ENCODE measurements at regions not wholly inside any gene's neighbourhood (a gene's known extent, or its start where the extent isn't known, plus 50 kb on each side); places are given as distances from the start of the nearest gene placed in this dataset.

- Mint-ChIP-seq H3K4me1 (no peaks in the 10 kb centered on the region), H3K27me3 (no peaks in the 10 kb centered on the region), H3K4me3 (no peak overlapping the region), H3K36me3 (no peaks in the 10 kb centered on the region), H3K27ac (no peak overlapping the region), H3K9me3 (no peaks in the 10 kb centered on the region)
- CTCF ChIA-PET: no interaction called here
- no peak for DNase-seq
Measured at GRCh38 chr1:99531578-99532275, 114.2 kb upstream of the PALMD start.

GRCh38 chr1:99532276-99532580 lies 113.7 kb upstream of the PALMD start:
- Mint-ChIP-seq H3K4me1 (no peaks in the 10 kb centered on the region), H3K4me3 (no peak overlapping the region), H3K36me3 (no peaks in the 10 kb centered on the region), H3K9me3 (no peaks in the 10 kb centered on the region), H3K27me3 (no peaks in the 10 kb centered on the region), H3K27ac (no peak overlapping the region)
- DNase-seq: no peak
- CTCF ChIA-PET: no interaction called here

GRCh38 chr1:99533909-99534637 lies 111.8 kb upstream of the PALMD start:
- CTCF ChIA-PET: no interaction called here
- no peaks in the 10 kb centered on the region for H3K9me3 Mint-ChIP-seq
- no peaks in the 10 kb centered on the region for H3K27me3 Mint-ChIP-seq
- H3K4me3 Mint-ChIP-seq: no peak overlapping the region
- no peak overlapping the region for H3K27ac Mint-ChIP-seq
- no peaks in the 10 kb centered on the region for H3K36me3 Mint-ChIP-seq
- DNase-seq: no peak
- no peaks in the 10 kb centered on the region for H3K4me1 Mint-ChIP-seq

- no peaks in the 10 kb centered on the region for H3K4me1 Mint-ChIP-seq
- CTCF ChIA-PET: no interaction called here
- H3K4me3 Mint-ChIP-seq: no peak overlapping the region
- H3K9me3 Mint-ChIP-seq: no peaks in the 10 kb centered on the region
- H3K27me3 Mint-ChIP-seq: no peaks in the 10 kb centered on the region
- no peaks in the 10 kb centered on the region for H3K36me3 Mint-ChIP-seq
- no peak for DNase-seq
- no peak overlapping the region for H3K27ac Mint-ChIP-seq
Measured at GRCh38 chr1:99534638-99534930, 111.3 kb upstream of the PALMD start.

- no peak overlapping the region for H3K27ac Mint-ChIP-seq
- H3K27me3 Mint-ChIP-seq: no peaks in the 10 kb centered on the region
- CTCF ChIA-PET: interaction anchor here (0.7 kb wide), 1 partner anchor 20 kb away, joined by 3 read pairs; no protein-coding TSS in a partner anchor
- no peaks in the 10 kb centered on the region for H3K4me1 Mint-ChIP-seq
- no peak overlapping the region for H3K4me3 Mint-ChIP-seq
- no peaks in the 10 kb centered on the region for H3K36me3 Mint-ChIP-seq
- no peak for DNase-seq
- H3K9me3 Mint-ChIP-seq: no peaks in the 10 kb centered on the region
Measured at GRCh38 chr1:99535470-99536164, 110.3 kb upstream of the PALMD start.

- no peak for DNase-seq
- Mint-ChIP-seq H3K4me1 (no peaks in the 10 kb centered on the region), H3K36me3 (no peaks in the 10 kb centered on the region), H3K9me3 (no peaks in the 10 kb centered on the region), H3K27ac (no peak overlapping the region), H3K4me3 (no peak overlapping the region), H3K27me3 (no peaks in the 10 kb centered on the region)
- CTCF ChIA-PET: no interaction called here
Measured at GRCh38 chr1:99537886-99538617, 107.9 kb upstream of the PALMD start.

- Mint-ChIP-seq H3K4me1 (no peaks in the 10 kb centered on the region), H3K27me3 (no peaks in the 10 kb centered on the region), H3K36me3 (no peaks in the 10 kb centered on the region), H3K27ac (no peak overlapping the region), H3K9me3 (no peaks in the 10 kb centered on the region), H3K4me3 (no peak overlapping the region)
- CTCF ChIA-PET: no interaction called here
- DNase-seq: no peak
Measured at GRCh38 chr1:99538618-99538956, 107.3 kb upstream of the PALMD start.

GRCh38 chr1:99539131-99539530 lies 106.8 kb upstream of the PALMD start:
- no peak for DNase-seq
- Mint-ChIP-seq H3K36me3 (no peaks in the 10 kb centered on the region), H3K9me3 (no peaks in the 10 kb centered on the region)

GRCh38 chr1:99540744-99541143 lies 105.2 kb upstream of the PALMD start:
- CTCF ChIA-PET: no interaction called here
- Mint-ChIP-seq H3K27ac (no peak overlapping the region), H3K36me3 (no peaks in the 10 kb centered on the region), H3K4me1 (no peaks in the 10 kb centered on the region), H3K9me3 (no peaks in the 10 kb centered on the region), H3K27me3 (no peaks in the 10 kb centered on the region), H3K4me3 (no peak overlapping the region)
- DNase-seq: no peak

More at GRCh38 chr1:99539131-99539530, 106.8 kb upstream of the PALMD start:
- Mint-ChIP-seq H3K4me1 (no peaks in the 10 kb centered on the region), H3K27me3 (no peaks in the 10 kb centered on the region), H3K27ac (no peak overlapping the region), H3K4me3 (no peak overlapping the region)
- CTCF ChIA-PET: interaction anchor here (0.6 kb wide), 1 partner anchor 88 kb away, joined by 4 read pairs; no protein-coding TSS in a partner anchor

GRCh38 chr1:99544328-99544727 lies 101.6 kb upstream of the PALMD start:
- H3K4me1 Mint-ChIP-seq: no peaks in the 10 kb centered on the region
- DNase-seq: no peak
- CTCF ChIA-PET: no interaction called here
- H3K27me3 Mint-ChIP-seq: no peaks in the 10 kb centered on the region
- no peaks in the 10 kb centered on the region for H3K36me3 Mint-ChIP-seq
- no peak overlapping the region for H3K27ac Mint-ChIP-seq
- no peak overlapping the region for H3K4me3 Mint-ChIP-seq
- H3K9me3 Mint-ChIP-seq: no peaks in the 10 kb centered on the region

- no peak for DNase-seq
- no peaks in the 10 kb centered on the region for H3K9me3 Mint-ChIP-seq
- H3K27ac Mint-ChIP-seq: no peak overlapping the region
- no peaks in the 10 kb centered on the region for H3K4me1 Mint-ChIP-seq
- H3K27me3 Mint-ChIP-seq: no peaks in the 10 kb centered on the region
- CTCF ChIA-PET: no interaction called here
- H3K4me3 Mint-ChIP-seq: no peak overlapping the region
- H3K36me3 Mint-ChIP-seq: no peaks in the 10 kb centered on the region
Measured at GRCh38 chr1:99546432-99547416, 99.2 kb upstream of the PALMD start.

- no peak overlapping the region for H3K27ac Mint-ChIP-seq
- no peak overlapping the region for H3K4me3 Mint-ChIP-seq
- CTCF ChIA-PET: no interaction called here
- no peaks in the 10 kb centered on the region for H3K27me3 Mint-ChIP-seq
- H3K4me1 Mint-ChIP-seq: no peaks in the 10 kb centered on the region
- H3K9me3 Mint-ChIP-seq: no peaks in the 10 kb centered on the region
- no peaks in the 10 kb centered on the region for H3K36me3 Mint-ChIP-seq
- no peak for DNase-seq
Measured at GRCh38 chr1:99548943-99549605, 96.8 kb upstream of the PALMD start.

- CTCF ChIA-PET: no interaction called here
- Mint-ChIP-seq H3K4me3 (no peak overlapping the region), H3K27ac (no peak overlapping the region), H3K4me1 (no peaks in the 10 kb centered on the region), H3K9me3 (no peaks in the 10 kb centered on the region), H3K36me3 (no peaks in the 10 kb centered on the region), H3K27me3 (no peaks in the 10 kb centered on the region)
- DNase-seq: no peak
Measured at GRCh38 chr1:99550198-99550597, 95.7 kb upstream of the PALMD start.
